Osteoblast (primary cell): ENCODE measurements at regions not wholly inside any gene's neighbourhood (a gene's known extent, or its start where the extent isn't known, plus 50 kb on each side); places are given as distances from the start of the nearest gene placed in this dataset.

Experiments
- DNase-seq: peaks from one replicate; pipeline ENCODE4 v3.0.0; 2011; ENCODE audit warnings: low spot score, mixed read lengths; ENCODE audit not compliant: insufficient read length; ENCODE audit errors: missing footprints
- H2AFZ ChIP-seq: 2 replicates; pipeline ENCODE4 v1.6.0; 2011; ENCODE audit warnings: mild to moderate bottlenecking, low read length
- H3K27ac ChIP-seq: 2 replicates; pipeline ENCODE4 v1.5.1; 2011; ENCODE audit warnings: mild to moderate bottlenecking, low read depth, low read length, moderate library complexity
- H3K27me3 ChIP-seq: 2 replicates; pipeline ENCODE4 v1.6.0; 2012; ENCODE audit warnings: mild to moderate bottlenecking, control low read depth, inconsistent platforms, low read length, moderate library complexity; ENCODE audit not compliant: insufficient read depth
- H3K36me3 ChIP-seq: 2 replicates; pipeline ENCODE4 v1.5.1; 2011; ENCODE audit warnings: mild to moderate bottlenecking, low read length, control low read depth, moderate library complexity; ENCODE audit not compliant: insufficient read depth
- H3K4me1 ChIP-seq: 2 replicates; pipeline ENCODE4 v1.5.1; 2011; ENCODE audit warnings: mild to moderate bottlenecking, low read length, control low read depth, moderate library complexity; ENCODE audit not compliant: insufficient read depth
- H3K4me2 ChIP-seq: 2 replicates; pipeline ENCODE4 v1.6.0; 2011; ENCODE audit warnings: mild to moderate bottlenecking, low read length; ENCODE audit not compliant: insufficient read depth
- H3K4me3 ChIP-seq: fragments of 200-600 bp; sonication (generic); 3 replicates; pipeline ENCODE4 v1.5.1; 2012; ENCODE audit warnings: mild to moderate bottlenecking, low read length, inconsistent platforms; ENCODE audit not compliant: insufficient read depth
- H3K79me2 ChIP-seq: 2 replicates; pipeline ENCODE4 v1.6.0; 2012; ENCODE audit warnings: mild to moderate bottlenecking, low read length, control low read depth, inconsistent platforms; ENCODE audit not compliant: insufficient read depth
- H3K9me3 ChIP-seq: 2 replicates; pipeline ENCODE4 v1.5.1; 2011; ENCODE audit warnings: low read depth, low read length, control low read depth
- H4K20me1 ChIP-seq: 2 replicates; pipeline ENCODE4 v1.6.0; 2012; ENCODE audit warnings: mild to moderate bottlenecking, low read length, control low read depth; ENCODE audit not compliant: insufficient read depth
- TF ChIP-seq, protein P1 (sequence below): IDR thresholded peaks from 2 replicates; pipeline ENCODE4 v1.5.1; 2011; ENCODE audit warnings: mild to moderate bottlenecking, low read depth, low read length, moderate library complexity; ENCODE audit errors: extremely low read depth

DNA sequence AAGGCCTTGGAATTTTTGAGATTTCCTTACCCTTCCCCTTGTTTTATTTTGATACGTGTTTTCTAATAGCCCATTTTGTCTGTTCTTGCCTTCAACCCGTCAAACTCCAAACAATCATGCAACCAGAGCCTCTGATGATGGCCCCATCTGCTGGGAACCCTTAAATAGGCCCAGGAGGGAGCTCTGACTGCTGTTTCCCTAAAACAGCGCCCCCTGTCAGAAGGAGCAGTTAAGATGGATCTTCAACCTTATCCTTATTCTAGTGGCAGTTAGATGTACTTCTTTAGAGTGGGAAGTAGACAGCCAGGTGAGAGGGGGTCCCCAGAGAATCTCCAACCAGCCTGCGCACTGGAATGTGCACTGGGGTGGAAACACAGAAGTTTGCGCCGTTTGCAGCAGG is 1031.0 kb upstream of the PCDH9 start:
- Histone ChIP-seq H3K4me3 (no peak overlapping the region), H3K36me3 (no peaks in the 10 kb centered on the region), H3K9me3 (no peaks in the 10 kb centered on the region), H2AFZ (no peak overlapping the region), H4K20me1 (no peaks in the 10 kb centered on the region), H3K4me2 (no peak overlapping the region), H3K27me3 (no peaks in the 10 kb centered on the region), H3K27ac (no peak overlapping the region), H3K79me2 (no peaks in the 10 kb centered on the region), H3K4me1 (no peaks in the 10 kb centered on the region)
- TF ChIP-seq, protein P1, sequence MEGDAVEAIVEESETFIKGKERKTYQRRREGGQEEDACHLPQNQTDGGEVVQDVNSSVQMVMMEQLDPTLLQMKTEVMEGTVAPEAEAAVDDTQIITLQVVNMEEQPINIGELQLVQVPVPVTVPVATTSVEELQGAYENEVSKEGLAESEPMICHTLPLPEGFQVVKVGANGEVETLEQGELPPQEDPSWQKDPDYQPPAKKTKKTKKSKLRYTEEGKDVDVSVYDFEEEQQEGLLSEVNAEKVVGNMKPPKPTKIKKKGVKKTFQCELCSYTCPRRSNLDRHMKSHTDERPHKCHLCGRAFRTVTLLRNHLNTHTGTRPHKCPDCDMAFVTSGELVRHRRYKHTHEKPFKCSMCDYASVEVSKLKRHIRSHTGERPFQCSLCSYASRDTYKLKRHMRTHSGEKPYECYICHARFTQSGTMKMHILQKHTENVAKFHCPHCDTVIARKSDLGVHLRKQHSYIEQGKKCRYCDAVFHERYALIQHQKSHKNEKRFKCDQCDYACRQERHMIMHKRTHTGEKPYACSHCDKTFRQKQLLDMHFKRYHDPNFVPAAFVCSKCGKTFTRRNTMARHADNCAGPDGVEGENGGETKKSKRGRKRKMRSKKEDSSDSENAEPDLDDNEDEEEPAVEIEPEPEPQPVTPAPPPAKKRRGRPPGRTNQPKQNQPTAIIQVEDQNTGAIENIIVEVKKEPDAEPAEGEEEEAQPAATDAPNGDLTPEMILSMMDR = no peak
- DNase-seq = no peak

DNA sequence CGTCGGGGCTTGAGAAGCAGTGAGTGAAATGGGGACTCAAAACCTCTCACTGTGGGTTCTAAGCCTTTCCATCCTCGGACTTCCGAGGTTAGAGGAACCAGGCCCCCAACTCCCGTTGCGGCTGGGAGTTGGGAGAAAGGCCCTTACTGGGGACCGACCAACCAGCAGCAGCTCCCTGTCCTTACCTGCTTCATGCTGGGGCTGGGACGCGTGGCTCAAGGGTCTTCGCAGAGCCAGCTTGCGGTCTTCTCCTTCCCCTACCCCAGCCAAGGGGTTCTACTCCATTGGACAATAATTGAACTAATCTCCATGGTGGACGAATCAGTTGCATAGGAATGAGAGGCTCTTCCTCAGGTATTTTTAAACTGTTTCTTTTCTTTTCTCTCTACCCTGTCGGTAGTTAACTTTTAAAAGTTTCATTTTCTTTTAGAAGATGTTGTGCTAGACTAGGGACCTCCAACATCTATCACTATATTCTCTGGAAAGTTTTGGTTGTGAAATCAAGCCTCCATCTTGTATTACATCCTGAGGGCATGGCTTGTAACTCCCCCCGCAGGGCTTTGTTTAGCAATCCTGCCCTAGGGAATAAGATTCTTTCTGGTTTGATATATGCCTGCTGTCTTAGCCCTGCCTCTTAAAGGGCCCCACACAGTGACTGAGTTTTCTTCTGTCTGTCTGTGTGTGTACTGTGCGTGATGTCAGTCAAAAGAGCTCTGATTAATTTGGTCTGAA is 1027.1 kb upstream of the PCDH9 start:
- DNase-seq = no peak
- TF ChIP-seq, protein P1 = no peak
- Histone ChIP-seq H3K4me1 (no peaks in the 10 kb centered on the region), H3K4me2 (no peak overlapping the region), H3K36me3 (no peaks in the 10 kb centered on the region), H4K20me1 (no peaks in the 10 kb centered on the region), H3K27ac (no peak overlapping the region), H2AFZ (no peak overlapping the region), H3K4me3 (no peak overlapping the region), H3K79me2 (no peaks in the 10 kb centered on the region), H3K27me3 (no peaks in the 10 kb centered on the region), H3K9me3 (no peaks in the 10 kb centered on the region)

DNA sequence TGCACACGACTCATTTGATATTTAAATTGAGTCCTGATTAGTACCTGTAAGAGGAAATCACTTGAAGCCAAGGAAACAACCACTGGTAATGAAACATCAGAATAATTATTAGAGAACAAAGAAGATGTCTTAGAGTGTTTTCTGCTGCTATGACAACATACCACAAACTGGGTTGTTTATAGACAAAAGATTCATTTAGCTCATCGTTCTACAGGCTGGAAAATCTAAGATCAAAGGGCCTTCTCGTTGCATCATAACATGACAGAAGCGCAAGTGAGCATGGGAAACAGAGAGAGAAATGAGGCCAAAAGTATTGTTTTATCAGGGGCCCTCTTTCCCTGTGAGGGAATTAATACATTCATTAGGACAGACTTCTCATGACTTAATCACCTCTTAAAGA is 1024.0 kb upstream of the PCDH9 start:
- H3K9me3 ChIP-seq = no peaks in the 10 kb centered on the region
- no peak for DNase-seq
- TF ChIP-seq, protein P1 = no peak

DNA sequence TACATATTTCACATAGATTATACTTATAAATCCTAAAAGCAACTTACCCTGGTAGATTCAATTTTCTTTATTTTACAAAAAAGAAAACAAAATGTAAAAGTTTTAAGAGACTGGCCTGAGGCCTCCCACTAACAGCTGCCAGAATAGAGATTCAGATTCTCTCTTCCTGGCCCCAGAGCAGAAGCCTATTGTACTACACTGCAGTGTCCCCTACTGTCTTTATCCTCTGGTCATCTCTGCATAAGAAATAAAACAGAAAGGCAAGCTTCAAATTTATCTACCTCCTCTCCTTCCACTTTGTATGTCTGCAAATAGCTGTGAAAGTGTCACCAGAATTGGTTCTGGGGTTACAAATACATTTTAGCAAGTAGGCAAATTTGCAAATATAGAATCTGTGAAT is 1004.1 kb upstream of the PCDH9 start:
- DNase-seq = no peak
- H3K27me3 ChIP-seq = no peaks in the 10 kb centered on the region
- no peak overlapping the region for H2AFZ ChIP-seq
- no peaks in the 10 kb centered on the region for H3K79me2 ChIP-seq
- TF ChIP-seq, protein P1 = no peak
- no peaks in the 10 kb centered on the region for H3K36me3 ChIP-seq
- H3K4me3 ChIP-seq = no peak overlapping the region
- H3K4me2 ChIP-seq = no peak overlapping the region
- no peaks in the 10 kb centered on the region for H4K20me1 ChIP-seq
- H3K27ac ChIP-seq = no peak overlapping the region
- H3K9me3 ChIP-seq = no peaks in the 10 kb centered on the region
- no peaks in the 10 kb centered on the region for H3K4me1 ChIP-seq

More for the DNA sequence above, 1024.0 kb upstream of the PCDH9 start:
- no peaks in the 10 kb centered on the region for H3K79me2 ChIP-seq
- H3K27me3 ChIP-seq = no peaks in the 10 kb centered on the region
- no peak overlapping the region for H3K27ac ChIP-seq
- H2AFZ ChIP-seq = no peak overlapping the region
- H3K4me3 ChIP-seq = no peak overlapping the region
- H3K4me1 ChIP-seq = no peaks in the 10 kb centered on the region
- H3K4me2 ChIP-seq = no peak overlapping the region
- no peaks in the 10 kb centered on the region for H3K36me3 ChIP-seq
- H4K20me1 ChIP-seq = no peaks in the 10 kb centered on the region
